Fibroblast of lung (primary cell): ENCODE measurements at regions not wholly inside any gene's neighbourhood (a gene's known extent, or its start where the extent isn't known, plus 50 kb on each side); places are given as distances from the start of the nearest gene placed in this dataset.

Experiments used
- CTCF ChIP-seq, 2 donors: IDR thresholded peaks in 1 of 2; conservative IDR thresholded peaks in 1 of 2; 1 replicate in 1 of 2; 2 replicates in 1 of 2; pipeline ENCODE4 v1.5.1; 2011 to 2012; ENCODE audit warnings: low read length in 2 of 2, control low read depth in 1 of 2, inconsistent platforms in 1 of 2, low read depth in 1 of 2, mild to moderate bottlenecking in 1 of 2
- EZH2 ChIP-seq: IDR thresholded peaks from 2 replicates; pipeline ENCODE4 v1.5.1; 2012; ENCODE audit warnings: low read length, control low read depth, mild to moderate bottlenecking; ENCODE audit errors: missing control alignments

GRCh38 chr5:110007101-110007500, 317.4 kb downstream of the MAN2A1 start:
- TF ChIP-seq CTCF (conservative IDR thresholded peaks at IDR 0.05 in 1 of 2, IDR thresholded peaks at IDR 0.05 in 1 of 2; ENCODE audit: low read depth in 1 of 2, low read length in 2 of 2) (no peak), EZH2 (no peak)
